ENCODE measurements at regions not wholly inside any gene's neighbourhood (a gene's known extent, or its start where the extent isn't known, plus 50 kb on each side); places are given as distances from the start of the nearest gene placed in this dataset.

DNA sequence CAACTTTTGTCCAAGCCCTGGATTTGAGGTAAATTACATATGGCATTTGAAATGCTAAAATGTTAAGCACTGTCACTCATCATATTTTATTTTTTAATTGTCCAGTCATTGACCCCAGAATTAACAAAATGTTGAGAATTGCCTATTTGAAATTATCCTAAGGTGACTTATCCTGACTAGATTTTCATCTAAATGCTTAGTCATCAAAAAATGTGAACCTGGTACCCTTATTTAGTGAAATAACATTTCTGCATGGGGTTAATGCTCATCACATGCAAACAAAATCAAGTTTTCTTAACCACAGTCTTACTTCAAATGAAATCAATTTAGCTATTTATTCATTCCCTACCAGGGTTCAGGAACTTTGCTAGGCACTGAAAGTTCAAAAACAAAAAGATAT lies 232.0 kb upstream of the DCN start:
- TF ChIP-seq, protein P1, sequence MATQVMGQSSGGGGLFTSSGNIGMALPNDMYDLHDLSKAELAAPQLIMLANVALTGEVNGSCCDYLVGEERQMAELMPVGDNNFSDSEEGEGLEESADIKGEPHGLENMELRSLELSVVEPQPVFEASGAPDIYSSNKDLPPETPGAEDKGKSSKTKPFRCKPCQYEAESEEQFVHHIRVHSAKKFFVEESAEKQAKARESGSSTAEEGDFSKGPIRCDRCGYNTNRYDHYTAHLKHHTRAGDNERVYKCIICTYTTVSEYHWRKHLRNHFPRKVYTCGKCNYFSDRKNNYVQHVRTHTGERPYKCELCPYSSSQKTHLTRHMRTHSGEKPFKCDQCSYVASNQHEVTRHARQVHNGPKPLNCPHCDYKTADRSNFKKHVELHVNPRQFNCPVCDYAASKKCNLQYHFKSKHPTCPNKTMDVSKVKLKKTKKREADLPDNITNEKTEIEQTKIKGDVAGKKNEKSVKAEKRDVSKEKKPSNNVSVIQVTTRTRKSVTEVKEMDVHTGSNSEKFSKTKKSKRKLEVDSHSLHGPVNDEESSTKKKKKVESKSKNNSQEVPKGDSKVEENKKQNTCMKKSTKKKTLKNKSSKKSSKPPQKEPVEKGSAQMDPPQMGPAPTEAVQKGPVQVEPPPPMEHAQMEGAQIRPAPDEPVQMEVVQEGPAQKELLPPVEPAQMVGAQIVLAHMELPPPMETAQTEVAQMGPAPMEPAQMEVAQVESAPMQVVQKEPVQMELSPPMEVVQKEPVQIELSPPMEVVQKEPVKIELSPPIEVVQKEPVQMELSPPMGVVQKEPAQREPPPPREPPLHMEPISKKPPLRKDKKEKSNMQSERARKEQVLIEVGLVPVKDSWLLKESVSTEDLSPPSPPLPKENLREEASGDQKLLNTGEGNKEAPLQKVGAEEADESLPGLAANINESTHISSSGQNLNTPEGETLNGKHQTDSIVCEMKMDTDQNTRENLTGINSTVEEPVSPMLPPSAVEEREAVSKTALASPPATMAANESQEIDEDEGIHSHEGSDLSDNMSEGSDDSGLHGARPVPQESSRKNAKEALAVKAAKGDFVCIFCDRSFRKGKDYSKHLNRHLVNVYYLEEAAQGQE (IDR thresholded peaks at IDR 0.05; ENCODE audit: insufficient read depth in 1 of 2, low read depth in 2 of 2, low read length in 1 of 2), result no peak
- TF ChIP-seq, protein P2, sequence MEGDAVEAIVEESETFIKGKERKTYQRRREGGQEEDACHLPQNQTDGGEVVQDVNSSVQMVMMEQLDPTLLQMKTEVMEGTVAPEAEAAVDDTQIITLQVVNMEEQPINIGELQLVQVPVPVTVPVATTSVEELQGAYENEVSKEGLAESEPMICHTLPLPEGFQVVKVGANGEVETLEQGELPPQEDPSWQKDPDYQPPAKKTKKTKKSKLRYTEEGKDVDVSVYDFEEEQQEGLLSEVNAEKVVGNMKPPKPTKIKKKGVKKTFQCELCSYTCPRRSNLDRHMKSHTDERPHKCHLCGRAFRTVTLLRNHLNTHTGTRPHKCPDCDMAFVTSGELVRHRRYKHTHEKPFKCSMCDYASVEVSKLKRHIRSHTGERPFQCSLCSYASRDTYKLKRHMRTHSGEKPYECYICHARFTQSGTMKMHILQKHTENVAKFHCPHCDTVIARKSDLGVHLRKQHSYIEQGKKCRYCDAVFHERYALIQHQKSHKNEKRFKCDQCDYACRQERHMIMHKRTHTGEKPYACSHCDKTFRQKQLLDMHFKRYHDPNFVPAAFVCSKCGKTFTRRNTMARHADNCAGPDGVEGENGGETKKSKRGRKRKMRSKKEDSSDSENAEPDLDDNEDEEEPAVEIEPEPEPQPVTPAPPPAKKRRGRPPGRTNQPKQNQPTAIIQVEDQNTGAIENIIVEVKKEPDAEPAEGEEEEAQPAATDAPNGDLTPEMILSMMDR (IDR thresholded peaks at IDR 0.05), result no peak
